ENCODE measurements at regions not wholly inside any gene's neighbourhood (a gene's known extent, or its start where the extent isn't known, plus 50 kb on each side); places are given as distances from the start of the nearest gene placed in this dataset.

- no peak overlapping the region for H3K27ac ChIP-seq
- no peak for DNase-seq
- no peaks in the 10 kb centered on the region for H3K9me3 ChIP-seq
- no peaks in the 10 kb centered on the region for H3K36me3 ChIP-seq
- H3K4me1 ChIP-seq: no peaks in the 10 kb centered on the region
- H3K27me3 ChIP-seq: peaks cover 0 to 30% of the 10 kb centered on the region in 2 donors
- intact Hi-C loops (cut with DNase I): loop anchor here in 1 of 2 donors (5.0 kb wide), 1 partner anchor 374 kb away; no protein-coding TSS in a partner anchor
- TF ChIP-seq CTCF (IDR thresholded peaks at IDR 0.05): no peak
- H3K4me3 ChIP-seq: no peak overlapping the region
- ATAC-seq: no peak
These were observed 66.5 kb downstream of the MSX2 start for GRCh38 chr5:174790906-174791305.

- TF ChIP-seq CTCF (IDR thresholded peaks at IDR 0.05): no peak
- no peaks in the 10 kb centered on the region for H3K4me1 ChIP-seq
- H3K36me3 ChIP-seq: no peaks in the 10 kb centered on the region
- DNase-seq (no peak), ATAC-seq (no peak)
- H3K4me3 ChIP-seq: no peak overlapping the region
- H3K9me3 ChIP-seq: peaks cover 0 to 7% of the 10 kb centered on the region in 2 donors
- intact Hi-C loops (cut with DNase I): no loop called here
- H3K27ac ChIP-seq: no peak overlapping the region
- peaks cover 0 to 25% of the 10 kb centered on the region in 2 donors for H3K27me3 ChIP-seq
These were observed 65.2 kb downstream of the MSX2 start for GRCh38 chr5:174789596-174789995.

DNA sequence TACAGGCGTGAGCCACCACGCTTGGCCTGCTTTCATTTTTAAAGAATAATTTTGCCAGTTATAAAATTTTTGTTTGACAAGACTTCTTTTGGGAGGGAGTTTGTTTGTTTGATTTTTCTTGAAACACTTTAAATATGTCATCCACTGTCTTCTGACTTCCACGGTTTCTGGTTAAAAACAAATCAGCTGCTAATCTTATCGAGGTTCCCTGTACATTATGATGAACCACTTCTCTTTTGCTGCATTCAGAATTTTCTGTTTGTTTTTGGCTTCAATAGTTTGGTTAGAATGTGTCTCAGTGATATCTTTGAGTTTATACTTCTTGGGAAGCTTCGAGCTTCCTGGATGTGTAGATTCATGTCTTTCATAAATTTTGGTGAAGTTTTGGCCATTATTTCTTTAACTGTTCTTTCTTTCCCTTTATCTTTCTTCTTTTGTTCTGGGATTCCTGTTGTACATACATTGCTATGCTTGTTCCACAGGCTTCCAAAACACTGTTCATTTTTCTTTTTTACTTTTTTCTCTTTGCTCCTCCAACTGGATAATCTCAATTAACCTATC is 60.8 kb downstream of the MSX2 start:
- ATAC-seq: no peak
- intact Hi-C loops (cut with DNase I): no loop called here
- no peak overlapping the region for H3K4me3 ChIP-seq
- peaks cover 0 to 4% of the 10 kb centered on the region in 2 donors for H3K27me3 ChIP-seq
- no peak overlapping the region for H3K27ac ChIP-seq
- peaks cover 0 to 7% of the 10 kb centered on the region in 2 donors for H3K9me3 ChIP-seq
- DNase-seq: no peak
- no peaks in the 10 kb centered on the region for H3K4me1 ChIP-seq
- TF ChIP-seq CTCF (IDR thresholded peaks at IDR 0.05): no peak
- no peaks in the 10 kb centered on the region for H3K36me3 ChIP-seq
